Caco-2 (cell line): ENCODE measurements at regions not wholly inside any gene's neighbourhood (a gene's known extent, or its start where the extent isn't known, plus 50 kb on each side); places are given as distances from the start of the nearest gene placed in this dataset.

Experiments used
- BruUV-seq: library from RNA; stranded (reverse); fragments of 400-500 nt; replicated peaks from 2 replicates; lab custom pipeline; 2021; lab: Mats Ljungman, UMichigan
- CTCF ChIA-PET: fragments of 300-600 bp; sonication (Branson Sonifier 250); formaldehyde crosslinking; loops from one replicate; lab custom pipeline; 2022; ENCODE audit warnings: antibody characterized with exemption; lab: Charles Lee
- POLR2A ChIA-PET: fragments of 300-600 bp; sonication (Branson Sonifier 250); formaldehyde crosslinking; loops from one replicate; lab custom pipeline; 2022; ENCODE audit warnings: antibody characterized with exemption; lab: Charles Lee
- DNase-seq, 2 experiments: peaks; one replicate each; pipeline versions ENCODE4 v3.0.0 to v3.0.0-alpha.2; 2020 to 2022
- H3K27me3 ChIP-seq: replicated peaks from 2 replicates; pipeline ENCODE4 v1.6.0; 2011; ENCODE audit warnings: low read length; ENCODE audit not compliant: control insufficient read depth, insufficient read depth
- H3K36me3 ChIP-seq: 2 replicates; pipeline ENCODE4 v1.5.1; 2011; ENCODE audit warnings: low read length; ENCODE audit not compliant: control insufficient read depth, insufficient read depth
- H3K4me1 ChIP-seq: fragments of 250-450 bp; sonication (Bioruptor Pico); 2 replicates; pipeline ENCODE4 v1.5.1; 2020; ENCODE audit warnings: mild to moderate bottlenecking
- H3K4me3 ChIP-seq: 2 replicates; pipeline ENCODE4 v1.5.1; 2011; ENCODE audit warnings: low read depth, mild to moderate bottlenecking, control low read depth, low read length
- H3K9me3 ChIP-seq: fragments of 250-450 bp; sonication (Bioruptor Pico); 2 replicates; pipeline ENCODE4 v1.5.1; 2020; ENCODE audit warnings: mild to moderate bottlenecking, moderate library complexity
- H3K27ac Mint-ChIP-seq: one replicate; pipeline ENCODE4 v1.8.0; 2022; ENCODE audit warnings: mixed read lengths; ENCODE audit not compliant: unreplicated experiment
- H3K27me3 Mint-ChIP-seq: one replicate; pipeline ENCODE4 v1.8.0; 2022; ENCODE audit warnings: mixed read lengths; ENCODE audit not compliant: insufficient read depth, unreplicated experiment
- H3K36me3 Mint-ChIP-seq: one replicate; pipeline ENCODE4 v1.8.0; 2022; ENCODE audit warnings: mild to moderate bottlenecking, mixed read lengths; ENCODE audit not compliant: insufficient read depth, unreplicated experiment
- H3K4me1 Mint-ChIP-seq: one replicate; pipeline ENCODE4 v1.8.0; 2022; ENCODE audit warnings: low read depth, mixed read lengths; ENCODE audit not compliant: unreplicated experiment
- H3K4me3 Mint-ChIP-seq: one replicate; pipeline ENCODE4 v1.8.0; 2022; ENCODE audit warnings: mild to moderate bottlenecking, moderate library complexity, mixed read lengths; ENCODE audit not compliant: unreplicated experiment
- H3K9me3 Mint-ChIP-seq: one replicate; pipeline ENCODE4 v1.8.0; 2022; ENCODE audit warnings: mixed read lengths; ENCODE audit not compliant: unreplicated experiment
- CTCF ChIP-seq, 2 experiments: fragments of 200-600 bp in 1 of 2; IDR thresholded peaks; 1 replicate in 1 of 2; 2 replicates in 1 of 2; pipeline versions ENCODE4 v1.5.1 to v1.8.0; 2011 to 2022; ENCODE audit warnings: antibody characterized with exemption in 1 of 2, control low read depth in 1 of 2, inconsistent platforms in 1 of 2, low read depth in 1 of 2, low read length in 1 of 2, mild to moderate bottlenecking in 1 of 2, moderate library complexity in 1 of 2; ENCODE audit not compliant: insufficient read depth in 1 of 2, severe bottlenecking in 1 of 2, unreplicated experiment in 1 of 2
- intact Hi-C: fragments of 100-400 bp; cut with micrococcal nuclease; formaldehyde crosslinking; loops from one replicate; pipeline ENCODE4 v1.10.0; 2022; ENCODE audit not compliant: unreplicated experiment

- H3K9me3 Mint-ChIP-seq: no peaks in the 10 kb centered on the region
- no peaks in the 10 kb centered on the region for H3K27me3 ChIP-seq
- BruUV-seq: no TSS peak
- no peaks in the 10 kb centered on the region for H3K36me3 Mint-ChIP-seq
- H3K4me1 ChIP-seq: no peaks in the 10 kb centered on the region
- H3K4me3 ChIP-seq: no peak overlapping the region
- DNase-seq: no peak
- no peaks in the 10 kb centered on the region for H3K9me3 ChIP-seq
- POLR2A ChIA-PET: no interaction called here
- intact Hi-C loops: no loop called here
- no peak overlapping the region for H3K4me3 Mint-ChIP-seq
- no peaks in the 10 kb centered on the region for H3K4me1 Mint-ChIP-seq
- H3K27me3 Mint-ChIP-seq: no peaks in the 10 kb centered on the region
- H3K27ac Mint-ChIP-seq: no peak overlapping the region
- no peak for TF ChIP-seq CTCF (IDR thresholded peaks at IDR 0.05; ENCODE audit: insufficient read depth in 1 of 2, low read depth in 1 of 2, low read length in 1 of 2, severe bottlenecking in 1 of 2, unreplicated experiment in 1 of 2)
- H3K36me3 ChIP-seq: no peaks in the 10 kb centered on the region
- CTCF ChIA-PET: no interaction called here
These were observed 494.3 kb downstream of the SPRY1 start for GRCh38 chr4:123890889-123891288.

- Histone ChIP-seq H3K27me3 (no peaks in the 10 kb centered on the region), H3K36me3 (no peaks in the 10 kb centered on the region), H3K4me3 (no peak overlapping the region), H3K4me1 (no peaks in the 10 kb centered on the region), H3K9me3 (no peaks in the 10 kb centered on the region)
- intact Hi-C loops: no loop called here
- Mint-ChIP-seq H3K4me1 (no peaks in the 10 kb centered on the region), H3K4me3 (no peak overlapping the region), H3K27ac (no peak overlapping the region), H3K36me3 (no peaks in the 10 kb centered on the region), H3K27me3 (no peaks in the 10 kb centered on the region), H3K9me3 (no peaks in the 10 kb centered on the region)
- ChIA-PET CTCF (no interaction called here), POLR2A (no interaction called here)
- TF ChIP-seq CTCF (IDR thresholded peaks at IDR 0.05; ENCODE audit: insufficient read depth in 1 of 2, low read depth in 1 of 2, low read length in 1 of 2, severe bottlenecking in 1 of 2, unreplicated experiment in 1 of 2): no peak
- no peak for DNase-seq
- BruUV-seq: no TSS peak
These were observed 495.3 kb downstream of the SPRY1 start for GRCh38 chr4:123891881-123892280.

GRCh38 chr4:123892368-123892976, 495.9 kb downstream of the SPRY1 start:
- Histone ChIP-seq H3K27me3 (no peaks in the 10 kb centered on the region), H3K9me3 (no peaks in the 10 kb centered on the region), H3K4me1 (no peaks in the 10 kb centered on the region), H3K36me3 (no peaks in the 10 kb centered on the region), H3K4me3 (no peak overlapping the region)
- CTCF ChIA-PET: no interaction called here
- BruUV-seq: no TSS peak
- H3K9me3 Mint-ChIP-seq: no peaks in the 10 kb centered on the region
- H3K27ac Mint-ChIP-seq: no peak overlapping the region
- H3K4me3 Mint-ChIP-seq: no peak overlapping the region
- H3K4me1 Mint-ChIP-seq: no peaks in the 10 kb centered on the region
- H3K27me3 Mint-ChIP-seq: peaks cover 2% of the 10 kb centered on the region
- H3K36me3 Mint-ChIP-seq: no peaks in the 10 kb centered on the region
- TF ChIP-seq CTCF (IDR thresholded peaks at IDR 0.05; ENCODE audit: insufficient read depth in 1 of 2, low read depth in 1 of 2, low read length in 1 of 2, severe bottlenecking in 1 of 2, unreplicated experiment in 1 of 2): no peak
- POLR2A ChIA-PET: no interaction called here
- DNase-seq: no peak
- intact Hi-C loops: no loop called here
